NCI-H2227 treated with DMSO at 0.1 percent for 48 hours (cell line): ENCODE measurements at regions not wholly inside any gene's neighbourhood (a gene's known extent, or its start where the extent isn't known, plus 50 kb on each side); places are given as distances from the start of the nearest gene placed in this dataset.

Experiments used
- DNase-seq: peaks from one replicate; lab custom pipeline; 2025; lab: John Stamatoyannopoulos, UW

DNA sequence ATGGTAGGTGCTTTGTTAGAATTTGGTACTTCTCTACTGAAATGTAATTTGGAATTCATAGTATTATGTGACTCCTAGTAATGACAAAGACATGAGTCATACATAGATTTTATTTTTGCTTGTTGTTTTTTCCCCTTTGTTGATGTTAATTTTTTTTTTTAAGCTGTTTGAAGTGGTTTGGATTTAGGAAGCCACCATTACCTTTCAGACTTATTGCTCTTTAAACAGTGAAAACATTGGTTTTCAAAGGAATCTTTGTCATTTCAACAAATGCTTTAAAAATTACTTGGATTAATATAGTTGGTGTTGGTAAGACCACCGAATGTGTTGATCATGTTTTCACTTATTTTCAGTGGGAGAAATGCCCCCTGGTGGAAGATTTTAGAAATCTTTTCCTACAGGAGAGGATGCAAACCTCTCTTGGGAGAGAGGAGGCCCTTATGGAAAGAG lies 170.1 kb upstream of the PITX1 start:
- DNase-seq: no peak

DNA sequence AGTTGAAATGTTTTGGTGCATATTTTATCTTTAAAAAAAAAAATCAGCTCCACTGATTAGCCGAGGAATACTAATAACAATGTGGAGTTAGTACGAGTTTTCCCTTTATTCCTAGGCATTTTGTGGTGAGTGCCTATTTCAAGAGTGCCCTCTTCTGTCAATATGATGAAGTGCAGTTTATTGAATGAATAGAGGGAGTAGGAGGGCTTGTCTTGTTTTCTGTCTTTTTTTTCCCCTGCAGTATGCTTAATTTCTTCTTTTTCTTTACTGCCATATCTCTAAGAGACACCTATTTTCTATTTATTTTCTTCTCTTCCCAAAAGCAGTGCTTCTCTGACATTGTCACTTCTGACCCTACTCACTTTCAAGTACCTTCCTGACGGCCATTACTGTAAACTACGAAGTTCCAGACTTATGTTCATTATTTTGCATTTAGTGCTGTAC lies 169.6 kb upstream of the PITX1 start:
- DNase-seq: no peak

DNA sequence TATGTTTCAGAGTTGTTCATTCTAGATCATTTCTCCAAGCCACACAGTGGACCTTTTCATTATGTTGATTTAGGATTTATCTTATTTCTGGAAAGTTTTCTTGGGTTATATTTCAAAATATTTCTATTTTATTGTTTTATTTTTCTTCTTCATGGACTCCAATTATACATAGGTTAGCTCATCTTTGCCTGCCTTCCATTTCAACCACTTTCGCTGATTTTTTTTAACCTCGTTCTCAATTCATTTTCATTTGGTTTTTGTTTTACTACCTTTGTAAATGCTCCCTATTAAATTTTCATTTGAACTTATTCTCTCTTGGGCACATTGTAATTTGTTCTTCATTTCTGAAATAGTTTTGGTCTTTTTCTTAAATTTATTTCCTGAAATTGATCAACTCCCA lies 169.0 kb upstream of the PITX1 start:
- DNase-seq: no peak

DNA sequence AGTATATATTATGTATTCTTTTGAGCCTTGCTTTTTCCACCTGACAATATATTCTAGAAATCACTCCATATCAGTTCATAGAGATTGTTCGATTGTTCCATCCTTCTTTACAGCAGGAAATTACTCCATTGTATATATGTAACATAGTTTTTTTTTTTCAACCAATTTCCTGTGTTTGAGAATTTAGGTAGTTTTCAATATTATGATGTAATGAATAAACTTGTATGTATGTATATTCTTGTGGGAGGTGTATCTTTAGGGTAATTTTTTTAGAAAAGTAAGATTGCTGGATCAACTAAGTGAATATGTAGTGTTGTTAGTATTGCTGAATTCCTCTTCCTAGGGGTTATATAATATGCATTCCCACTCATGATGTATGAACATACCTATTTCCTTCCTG lies 165.9 kb upstream of the PITX1 start:
- no peak for DNase-seq

DNA sequence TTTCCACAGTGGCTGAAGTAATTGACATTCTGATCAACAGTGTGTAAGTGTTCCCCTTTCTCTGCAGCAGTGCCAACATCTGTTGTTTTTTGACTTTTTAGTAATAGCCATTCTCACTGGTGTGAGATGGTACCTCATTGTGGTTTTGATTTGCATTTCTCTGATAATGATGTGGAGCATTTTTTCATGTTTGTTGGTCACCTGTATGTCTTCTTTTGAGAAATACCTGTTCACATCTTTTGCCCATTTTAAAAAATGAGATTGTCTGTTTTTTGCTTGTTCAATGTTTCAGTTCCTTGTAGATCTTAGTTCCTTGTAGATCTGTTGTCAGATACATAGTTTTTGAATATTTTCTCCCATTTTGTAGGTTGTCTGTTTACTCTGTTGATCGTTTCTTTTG lies 162.5 kb upstream of the PITX1 start:
- no peak for DNase-seq

DNA sequence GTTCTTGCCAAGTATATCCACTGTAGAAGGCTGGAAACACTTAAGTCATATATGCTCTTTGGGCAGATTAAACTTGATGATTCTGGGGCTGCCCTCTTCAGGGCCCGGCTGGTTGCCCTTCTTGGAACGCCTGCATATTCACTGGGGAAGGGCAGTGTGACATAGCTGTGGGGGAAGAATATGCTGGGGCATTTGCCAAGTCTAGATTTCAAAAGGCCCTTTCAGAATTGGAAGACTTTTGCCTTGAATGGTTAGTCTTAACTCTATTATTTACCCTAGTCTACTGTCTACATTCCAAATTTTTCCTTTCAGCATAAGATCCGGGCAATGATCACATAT lies 161.2 kb upstream of the PITX1 start:
- DNase-seq: no peak

DNA sequence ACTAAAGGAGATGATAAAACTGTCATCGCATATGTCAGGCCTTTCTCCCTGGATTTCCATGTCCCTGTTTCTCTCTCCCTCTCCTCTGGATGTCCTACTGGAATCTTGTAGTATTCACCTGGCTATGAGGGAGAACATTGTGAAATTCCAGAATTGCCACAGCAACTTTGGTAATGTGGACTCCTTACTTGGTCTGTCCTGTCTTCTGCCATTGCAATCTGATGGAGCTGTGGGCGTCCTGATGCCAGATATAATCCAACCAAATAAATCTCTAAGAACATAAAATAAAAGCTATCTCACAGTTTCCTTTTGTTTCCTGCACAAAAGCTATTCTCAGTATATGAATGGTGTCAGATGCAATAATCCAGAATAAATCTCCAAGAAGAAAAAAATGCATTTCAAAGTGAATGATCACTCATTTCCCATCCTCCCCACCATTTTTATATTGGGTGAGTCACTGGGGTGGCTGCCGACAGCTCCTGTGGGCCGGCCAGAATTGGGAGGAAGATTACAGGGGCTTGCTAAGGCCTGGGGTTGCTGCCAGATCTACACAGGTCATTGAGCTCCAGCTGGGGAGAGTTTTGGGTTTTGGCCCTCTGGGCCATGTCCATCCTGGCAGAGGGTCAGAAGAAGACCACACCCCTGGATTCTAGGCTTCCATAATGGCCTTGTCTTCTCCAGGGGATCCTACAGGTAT lies 160.7 kb upstream of the PITX1 start:
- no peak for DNase-seq

DNA sequence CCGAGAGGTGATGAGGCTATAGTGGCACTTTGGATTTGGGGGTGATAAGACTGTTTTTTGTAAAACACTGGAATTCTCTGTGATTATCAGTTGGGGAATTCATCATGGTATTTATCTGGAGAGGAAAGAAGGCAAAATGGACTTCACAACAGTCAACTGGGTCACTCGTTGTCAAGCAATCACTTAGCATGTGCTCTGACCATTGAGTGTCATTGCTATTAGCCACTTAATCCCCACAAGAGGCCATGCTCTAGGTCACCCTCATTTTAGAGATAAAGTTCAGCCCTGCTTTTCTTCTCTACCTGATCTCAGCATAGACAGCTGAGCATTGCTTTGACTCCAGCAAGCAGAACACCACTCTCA lies 160.1 kb upstream of the PITX1 start:
- DNase-seq: no peak

DNA sequence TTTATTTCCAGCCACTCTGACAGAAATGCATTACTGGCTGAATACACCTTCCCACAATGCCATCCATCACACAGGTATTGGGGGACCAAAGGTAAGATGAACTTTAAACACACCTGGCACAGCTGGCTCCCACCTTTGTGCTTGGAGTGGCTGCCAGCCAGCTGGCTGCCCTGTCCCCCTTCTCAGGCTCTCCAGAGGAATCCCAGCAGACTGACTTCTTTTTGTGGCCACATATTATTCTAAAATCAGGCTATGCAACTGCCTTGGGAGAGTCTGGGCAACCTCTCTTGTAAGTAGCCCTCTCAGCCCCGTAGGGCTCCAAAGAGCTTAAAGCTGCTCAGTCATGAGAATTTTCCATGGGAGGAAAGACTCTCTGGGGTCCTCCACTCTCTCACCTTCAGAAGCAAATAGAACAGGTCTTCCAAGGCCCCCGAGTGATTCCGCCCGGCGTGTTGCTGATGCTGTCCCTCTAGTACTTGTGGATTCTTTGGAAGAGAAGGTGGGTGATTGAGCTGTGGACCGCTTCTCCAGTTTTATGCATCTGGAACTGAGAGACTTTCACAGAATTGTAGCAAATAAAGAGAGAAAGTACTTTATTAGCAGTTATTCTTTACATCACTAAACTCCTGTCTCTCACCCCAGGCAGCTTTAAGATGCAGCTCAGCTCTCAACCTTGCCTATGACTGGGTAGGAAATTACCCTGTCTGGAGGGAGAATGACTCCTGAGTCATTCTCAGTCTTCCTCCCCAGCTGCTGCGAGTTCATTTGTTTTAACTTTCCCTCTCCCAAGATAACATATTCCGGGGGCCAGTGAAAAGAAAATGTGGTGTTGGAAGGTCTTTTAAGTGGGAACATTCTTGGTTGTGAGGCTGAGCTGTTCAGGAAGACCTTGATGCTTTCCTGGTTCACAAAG lies 159.4 kb upstream of the PITX1 start:
- no peak for DNase-seq

DNA sequence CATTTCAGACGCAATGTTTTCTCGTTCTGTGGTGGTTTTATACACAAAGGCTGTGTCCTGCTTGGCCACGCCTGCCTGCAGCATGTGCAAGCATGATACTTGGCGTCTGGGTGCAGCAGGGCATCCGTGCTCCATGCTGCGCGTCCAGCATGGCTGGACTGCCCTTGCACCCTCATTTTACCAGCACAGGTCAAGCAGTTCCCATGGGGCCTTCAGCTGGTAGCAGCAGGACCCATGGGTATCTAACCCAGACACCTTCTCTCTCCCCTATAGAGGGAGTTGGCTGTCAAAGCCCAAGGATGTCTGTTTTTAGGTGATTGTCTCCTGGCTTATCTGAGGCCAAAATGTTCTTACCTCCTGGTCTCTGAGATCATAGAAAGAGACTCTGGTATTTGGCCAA lies 158.3 kb upstream of the PITX1 start:
- DNase-seq: no peak

DNA sequence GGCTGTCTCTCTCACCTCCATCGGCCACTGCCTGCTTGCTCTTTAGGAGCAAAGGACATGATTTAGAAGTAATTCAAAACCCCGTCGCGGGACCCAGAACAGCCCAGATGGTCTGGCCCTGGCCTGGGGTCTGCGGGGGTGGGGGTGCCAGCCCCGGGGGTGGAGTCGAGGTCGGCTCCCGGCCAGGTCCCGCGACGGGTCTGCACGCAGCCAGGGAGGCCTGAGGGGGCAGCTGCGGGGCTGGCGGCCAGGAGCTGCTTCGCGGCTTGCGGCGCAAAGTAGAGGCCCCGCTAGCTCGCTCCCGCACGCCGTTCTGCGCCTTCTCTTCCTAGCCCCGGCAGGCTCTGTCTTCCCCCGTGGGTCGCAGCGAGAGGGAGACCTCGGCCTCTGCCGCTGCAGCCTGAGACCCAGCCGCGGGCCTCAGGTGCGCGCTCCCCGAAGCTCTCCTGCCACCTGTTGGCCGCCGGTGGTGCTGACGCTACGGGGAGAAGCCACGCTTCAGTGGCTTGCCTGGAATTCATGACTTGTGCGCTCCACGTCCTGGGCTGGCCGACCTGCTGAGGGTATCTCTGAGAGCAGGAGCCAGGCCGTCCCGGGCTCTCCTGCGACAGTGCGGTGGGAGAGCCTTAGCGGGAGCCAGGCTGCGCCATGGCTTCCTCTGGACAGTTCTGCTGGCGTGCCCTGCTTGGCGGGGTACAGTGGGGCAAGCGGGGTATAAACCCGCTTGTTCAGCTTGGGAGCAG lies 157.2 kb upstream of the PITX1 start:
- peak; percentile 58 for DNase-seq

DNA sequence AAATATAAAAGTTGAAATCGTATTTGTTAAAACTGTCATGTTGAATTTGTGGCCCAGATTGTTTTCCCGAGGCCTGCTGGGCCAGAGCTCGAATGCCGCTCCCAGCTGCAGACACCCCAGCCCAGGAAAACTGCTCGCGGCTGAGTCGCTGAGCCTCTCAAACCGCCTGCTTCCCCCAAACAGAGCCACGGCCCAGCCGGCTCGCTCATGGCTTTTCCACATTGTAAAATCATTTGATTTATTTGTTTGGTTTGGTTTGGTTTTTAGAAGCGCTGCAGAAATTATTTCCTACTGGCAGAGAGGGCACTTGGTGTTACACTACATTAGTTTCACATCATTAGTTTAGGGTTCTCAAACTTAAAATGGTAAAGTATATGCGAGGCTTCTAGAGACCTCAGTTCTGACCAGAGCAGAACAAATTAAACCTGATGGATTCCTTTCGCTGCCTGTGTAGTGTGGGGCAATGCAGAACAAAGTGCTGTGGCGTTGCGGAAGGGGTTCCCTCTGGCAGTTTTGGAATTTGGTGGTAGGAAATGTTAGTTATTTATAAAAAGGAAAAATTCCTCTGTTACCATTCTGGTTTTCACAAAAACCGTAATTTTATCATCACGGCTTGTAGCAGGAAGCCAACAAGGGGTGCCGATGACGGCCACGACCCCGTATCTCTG lies 156.5 kb upstream of the PITX1 start:
- DNase-seq: no peak

DNA sequence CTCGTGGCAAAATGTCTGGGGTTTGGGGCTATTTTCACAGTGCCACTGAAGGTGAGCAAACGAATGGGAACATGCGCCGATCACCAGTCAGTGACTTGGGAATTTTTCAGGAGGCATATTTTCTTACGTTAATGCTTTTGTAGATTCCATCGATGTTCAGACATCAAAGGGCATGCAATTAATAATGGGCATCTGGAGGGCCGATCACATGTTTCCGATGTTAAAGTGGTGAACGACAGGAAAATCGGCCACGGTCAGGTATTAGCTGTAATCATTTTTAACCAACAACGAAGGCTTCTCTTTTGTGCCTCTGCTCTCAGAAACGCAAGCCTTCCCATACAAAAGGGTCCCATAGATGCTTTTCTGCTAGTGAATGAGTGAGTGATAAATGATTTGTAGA lies 155.0 kb upstream of the PITX1 start:
- DNase-seq: no peak

DNA sequence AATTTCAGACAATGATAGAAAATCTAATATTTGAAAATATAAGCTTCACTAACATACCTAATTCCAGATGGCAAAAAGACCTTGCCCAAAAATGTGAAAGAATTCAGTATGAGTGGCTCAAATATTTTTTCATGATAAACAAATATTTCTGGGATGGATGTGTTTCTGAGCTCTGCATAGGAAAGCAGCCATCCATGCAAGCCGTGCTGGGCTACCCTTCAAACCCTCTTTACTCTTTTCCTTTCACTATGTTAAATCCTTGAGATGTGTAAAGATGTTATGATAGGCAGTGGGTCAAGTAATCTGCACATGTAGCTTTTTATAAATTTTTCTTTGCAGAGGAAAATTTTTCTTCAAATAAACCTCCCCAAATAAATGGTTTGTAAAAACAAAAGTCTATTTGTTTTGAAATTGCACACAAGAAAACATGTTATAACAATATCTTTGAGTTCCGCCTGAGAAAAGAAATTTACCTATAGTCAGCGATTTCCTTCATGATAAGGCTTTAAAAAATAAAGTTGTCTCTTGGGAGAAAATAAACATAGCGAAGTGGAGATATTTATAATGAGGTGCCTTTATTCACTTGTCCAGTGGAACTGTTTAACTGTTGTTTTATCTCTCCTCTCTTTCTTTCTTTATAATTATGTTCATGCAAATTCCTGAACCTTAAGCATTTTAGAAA lies 154.3 kb upstream of the PITX1 start:
- DNase-seq: no peak

DNA sequence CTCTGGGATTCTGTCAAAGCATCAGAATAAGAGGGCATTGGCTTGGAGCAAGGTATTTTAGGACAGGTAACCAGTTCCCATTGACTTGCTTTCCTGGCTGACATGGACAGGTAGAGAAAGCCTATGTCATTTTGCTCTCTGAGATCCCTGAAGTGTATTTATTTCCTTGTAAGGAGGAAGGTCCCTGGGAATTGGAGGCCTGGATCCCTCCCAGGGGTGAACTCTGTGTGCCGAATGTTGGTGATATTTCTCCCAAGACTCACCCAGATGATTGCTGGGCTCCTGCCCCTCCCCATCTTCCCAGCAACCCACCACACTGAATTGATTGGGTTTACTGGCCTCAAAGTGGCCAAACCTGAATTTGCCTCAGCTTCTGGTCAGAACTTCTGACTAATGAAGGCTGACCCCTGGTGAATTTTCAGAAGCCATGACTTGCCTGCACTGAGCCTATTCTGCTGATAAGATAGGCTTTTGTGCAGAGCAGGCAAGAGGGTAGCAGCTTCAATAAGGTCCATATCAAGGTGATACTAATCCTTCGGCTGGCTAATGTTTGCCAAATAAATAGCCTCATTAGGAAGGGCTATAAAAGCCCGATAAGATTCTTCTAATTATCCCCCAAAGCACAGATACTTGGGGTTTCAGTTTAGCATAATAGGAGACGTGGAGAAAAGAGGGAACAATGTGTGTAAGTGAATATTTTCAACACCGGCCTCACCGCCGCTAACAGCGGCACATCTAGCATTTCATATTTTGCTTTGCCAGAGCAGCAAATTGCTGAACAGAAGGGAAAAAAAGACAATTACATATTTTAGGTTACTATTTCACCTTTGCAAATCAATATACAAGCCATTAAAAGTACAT lies 152.9 kb upstream of the PITX1 start:
- no peak for DNase-seq

DNA sequence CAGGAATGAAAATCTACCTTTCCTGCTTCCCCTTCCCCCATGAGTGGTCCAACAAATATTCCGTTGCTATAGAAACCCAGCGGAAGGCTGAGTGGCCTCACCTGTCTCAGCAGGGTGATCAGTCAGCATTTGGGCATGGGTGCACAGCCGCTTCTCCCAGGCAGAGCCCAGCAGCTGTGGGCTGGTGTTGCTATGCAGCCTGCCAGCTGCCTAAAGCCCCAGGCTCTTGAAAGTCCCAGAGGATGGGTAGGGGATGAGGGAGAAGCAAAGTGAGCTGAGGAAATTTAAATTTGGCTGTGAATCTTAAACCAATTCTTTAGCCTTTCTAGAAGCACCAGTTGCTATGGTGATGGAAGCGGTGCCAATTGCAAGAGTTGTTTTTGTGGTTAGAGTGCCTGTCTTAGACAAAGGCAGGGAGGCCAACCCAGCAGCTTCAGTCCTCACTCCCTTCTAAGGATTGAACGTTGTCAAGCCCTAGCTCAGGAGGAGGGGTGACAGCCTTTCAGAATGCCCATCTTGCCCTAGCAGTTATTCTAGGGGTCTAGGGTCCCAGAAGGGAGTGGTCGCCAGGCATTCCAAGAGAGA lies 151.5 kb upstream of the PITX1 start:
- no peak for DNase-seq

DNA sequence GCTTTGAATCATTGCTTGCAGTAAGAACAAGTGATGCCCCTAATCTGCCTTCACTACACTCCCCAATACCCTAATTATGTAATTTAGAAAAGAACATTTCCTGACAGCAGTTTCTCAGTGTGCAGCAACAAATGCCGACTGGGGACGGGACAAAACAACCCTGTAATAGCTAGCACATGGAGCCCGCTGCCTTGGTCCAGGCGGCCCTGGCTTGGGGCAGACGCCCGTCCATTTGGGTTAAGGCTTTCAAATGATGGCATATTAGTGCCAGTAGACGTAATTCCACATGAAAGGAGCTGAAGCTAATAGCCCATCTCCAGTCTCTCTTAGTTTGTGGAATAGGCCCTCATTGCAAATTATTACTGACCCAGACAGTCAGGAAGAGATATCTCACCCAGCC lies 150.6 kb upstream of the PITX1 start:
- DNase-seq: no peak

DNA sequence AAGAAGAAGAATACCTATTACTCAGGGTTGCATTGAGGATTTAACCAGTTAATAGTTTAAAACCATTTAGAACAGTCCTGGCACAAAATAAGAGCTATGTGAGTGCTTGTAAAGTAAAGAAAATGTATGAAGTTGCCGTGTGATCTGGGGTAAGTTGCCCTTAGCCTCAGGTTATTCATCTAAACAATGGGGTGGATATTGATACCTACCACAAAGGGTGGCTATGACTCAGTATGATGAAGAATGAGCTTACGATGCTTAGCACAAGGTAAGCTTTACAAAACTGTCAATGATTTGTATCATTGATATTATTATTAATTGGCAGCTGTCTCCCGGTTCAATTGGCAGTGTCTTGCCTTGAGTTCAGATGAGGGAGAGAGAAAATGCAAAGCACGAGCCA lies 149.4 kb upstream of the PITX1 start:
- no peak for DNase-seq

DNA sequence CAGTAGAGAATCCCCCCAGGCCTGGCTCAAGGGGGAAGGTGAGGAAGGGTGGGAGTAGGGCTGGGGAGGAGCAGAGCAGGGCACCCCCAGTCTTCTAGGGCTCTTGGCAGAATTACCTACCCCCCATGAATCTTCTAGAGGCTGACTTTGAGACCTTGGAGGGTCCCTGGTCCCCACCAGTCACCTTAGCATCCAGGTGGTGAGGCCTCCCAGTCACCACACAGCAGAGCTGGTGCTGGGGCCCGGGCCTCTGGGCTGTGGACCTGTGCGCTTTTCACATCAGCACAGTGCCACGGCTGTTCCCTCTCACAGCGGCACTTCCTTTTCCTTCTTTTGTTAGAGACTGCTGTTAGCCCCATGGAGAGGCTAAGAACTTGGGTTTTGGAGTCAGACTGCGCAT lies 148.6 kb upstream of the PITX1 start:
- no peak for DNase-seq

DNA sequence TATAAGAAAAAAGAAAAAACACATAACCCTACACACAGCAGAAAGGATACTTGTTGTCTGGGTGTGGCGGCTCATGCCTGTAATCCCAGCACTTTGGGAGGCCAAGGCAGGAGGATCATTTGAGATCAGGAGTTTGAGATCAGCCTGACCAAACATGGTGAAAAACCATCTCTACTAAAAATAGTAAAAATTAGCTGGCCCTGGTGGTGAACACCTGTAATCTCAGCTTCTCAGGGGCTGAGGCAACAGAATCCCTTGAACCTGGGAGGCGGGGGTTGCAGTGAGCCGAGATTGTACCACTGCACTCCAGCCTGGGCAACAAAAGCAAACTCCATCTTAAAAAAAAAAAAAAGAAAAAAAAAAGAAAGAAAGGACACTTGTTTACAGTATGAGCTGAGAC lies 147.6 kb upstream of the PITX1 start:
- DNase-seq: no peak
